Skeletal muscle cell (primary cell): ENCODE measurements at regions not wholly inside any gene's neighbourhood (a gene's known extent, or its start where the extent isn't known, plus 50 kb on each side); places are given as distances from the start of the nearest gene placed in this dataset.

Source experiments
- DNase-seq: peaks from one replicate; pipeline ENCODE4 v3.0.0-alpha.2; 2010; ENCODE audit warnings: low read depth
- H3K4me3 ChIP-seq: 2 replicates; pipeline ENCODE4 v1.5.1; 2011; ENCODE audit warnings: low read depth, mild to moderate bottlenecking, control low read depth, low read length, moderate library complexity

DNA sequence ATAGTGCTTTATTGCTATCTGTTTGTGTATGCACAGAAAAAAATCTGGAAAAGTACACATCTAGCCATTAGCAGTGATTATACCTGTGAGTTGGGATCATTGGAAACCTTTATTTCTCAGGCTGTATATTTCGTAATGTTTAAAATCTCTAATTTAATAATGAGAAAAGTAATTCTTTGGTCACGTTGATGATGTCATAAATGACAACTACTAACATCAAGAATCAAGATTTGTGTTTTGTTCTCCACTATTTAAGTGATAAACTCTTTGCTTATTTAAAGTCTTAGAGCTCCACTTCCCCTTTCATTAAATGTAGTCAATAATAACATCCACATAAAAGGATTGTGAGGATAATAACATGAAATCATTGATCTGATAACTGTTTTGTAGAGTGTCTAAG, 126.2 kb downstream of the TMA16 start:
- H3K4me3 ChIP-seq, result no peak overlapping the region
- no peak for DNase-seq

- no peak for DNase-seq
- no peak overlapping the region for H3K4me3 ChIP-seq
Measured at GRCh38 chr4:163621821-163622220, 127.3 kb downstream of the TMA16 start.

DNA sequence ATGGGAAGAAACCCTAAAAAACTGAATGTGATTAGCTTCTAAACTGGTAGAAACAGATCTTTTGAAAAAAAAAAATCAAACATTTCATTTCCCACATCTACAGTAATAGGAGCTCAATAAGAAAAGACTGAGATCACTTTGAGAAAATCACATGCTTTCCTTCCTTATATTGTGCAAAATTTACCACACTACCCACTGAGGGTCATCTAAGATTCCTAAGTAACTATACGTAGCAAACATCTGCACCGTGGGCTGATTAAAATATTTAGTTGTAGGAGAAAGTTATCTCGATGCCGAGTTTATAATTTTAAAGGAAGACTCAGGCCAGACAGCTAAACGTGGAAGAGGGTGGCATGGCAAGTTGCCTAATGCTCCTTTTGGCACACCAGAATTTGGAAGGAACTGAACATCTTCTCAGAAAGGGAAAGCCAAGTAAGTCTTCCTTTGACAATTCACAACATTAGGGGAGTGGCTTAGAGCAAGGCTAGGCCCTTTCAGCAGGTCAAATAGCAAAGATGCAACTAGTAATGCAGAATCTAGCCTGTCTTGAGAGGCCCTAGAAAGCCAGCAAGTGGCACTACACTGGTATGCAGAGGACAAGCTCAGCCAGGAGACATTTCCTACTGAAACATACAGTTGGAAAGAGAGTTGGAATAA, 128.0 kb downstream of the TMA16 start:
- no peak for DNase-seq
- no peak overlapping the region for H3K4me3 ChIP-seq

DNA sequence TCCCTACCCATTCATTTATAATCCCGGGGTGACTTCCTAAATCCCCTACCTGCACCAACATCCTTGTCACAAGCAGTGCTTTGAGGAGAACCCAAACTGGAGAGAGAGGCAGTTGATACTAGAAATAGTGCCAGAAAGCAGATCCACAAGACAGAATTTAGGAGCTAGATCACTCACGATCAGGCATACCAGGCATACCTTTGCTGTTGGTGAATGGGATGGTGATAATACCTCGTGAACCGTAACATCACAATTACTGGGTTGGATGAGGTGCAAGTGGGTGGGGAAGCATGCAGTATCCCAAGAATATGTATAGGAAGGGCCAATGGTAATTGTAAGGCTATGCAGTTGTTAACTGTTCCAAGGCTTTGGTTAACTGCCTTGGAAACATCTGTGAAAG, 129.3 kb downstream of the TMA16 start:
- no peak for DNase-seq

DNA sequence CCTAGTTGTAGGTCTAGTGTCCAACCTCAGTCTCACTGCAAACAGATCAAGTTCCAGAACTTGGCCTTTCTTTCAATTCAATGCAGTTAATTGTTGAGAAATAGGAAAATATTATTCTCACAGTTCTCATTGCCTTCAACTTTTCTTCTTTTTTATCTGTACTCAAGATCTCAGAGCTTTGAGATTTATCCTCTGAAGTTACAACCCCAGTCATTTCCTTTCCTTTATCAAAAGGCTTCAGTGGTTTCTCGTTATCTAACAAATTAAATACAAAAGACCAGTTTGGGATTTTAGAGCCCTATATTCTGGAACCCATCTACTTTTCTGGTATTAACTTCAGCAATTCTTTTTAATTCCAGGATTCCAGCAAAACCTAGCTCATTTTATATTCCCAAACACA, 130.2 kb downstream of the TMA16 start:
- DNase-seq, result no peak

More for the DNA sequence above, 129.3 kb downstream of the TMA16 start:
- no peak overlapping the region for H3K4me3 ChIP-seq

GRCh38 chr4:163631288-163631687, 136.8 kb downstream of the TMA16 start:
- no peak for DNase-seq
- H3K4me3 ChIP-seq, result no peak overlapping the region

More for the DNA sequence above, 130.2 kb downstream of the TMA16 start:
- H3K4me3 ChIP-seq, result no peak overlapping the region

DNA sequence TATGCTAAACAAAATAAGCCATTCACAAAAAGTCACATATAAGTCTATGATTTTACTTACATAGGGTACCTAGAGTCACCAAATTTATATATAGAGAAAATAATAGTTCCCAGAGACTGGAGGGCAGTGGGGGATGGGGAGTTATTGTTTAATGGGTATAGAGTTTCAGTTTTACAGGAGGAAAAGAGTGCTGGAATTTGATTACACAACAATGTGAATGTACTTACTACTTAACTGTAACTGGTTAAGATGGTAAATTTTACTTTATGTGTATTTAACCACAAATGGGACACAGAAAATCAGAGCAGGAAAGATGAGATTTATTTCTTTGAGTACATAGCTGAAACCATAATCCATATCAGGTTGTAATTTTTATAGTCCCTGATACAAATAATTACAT, 144.4 kb downstream of the TMA16 start:
- no peak for DNase-seq
- H3K4me3 ChIP-seq, result no peak overlapping the region

GRCh38 chr4:163649557-163650091, 155.1 kb downstream of the TMA16 start:
- no peak for DNase-seq
- no peak overlapping the region for H3K4me3 ChIP-seq

GRCh38 chr4:163651761-163652160, 157.3 kb downstream of the TMA16 start:
- DNase-seq, result no peak
- no peak overlapping the region for H3K4me3 ChIP-seq

- DNase-seq, result no peak
- no peak overlapping the region for H3K4me3 ChIP-seq
Measured at GRCh38 chr4:163654621-163655020, 160.1 kb downstream of the TMA16 start.

GRCh38 chr4:163660636-163661035, 166.1 kb downstream of the TMA16 start:
- H3K4me3 ChIP-seq, result no peak overlapping the region
- DNase-seq, result no peak

GRCh38 chr4:163662768-163663167, 168.3 kb downstream of the TMA16 start:
- H3K4me3 ChIP-seq, result no peak overlapping the region
- DNase-seq, result no peak

DNA sequence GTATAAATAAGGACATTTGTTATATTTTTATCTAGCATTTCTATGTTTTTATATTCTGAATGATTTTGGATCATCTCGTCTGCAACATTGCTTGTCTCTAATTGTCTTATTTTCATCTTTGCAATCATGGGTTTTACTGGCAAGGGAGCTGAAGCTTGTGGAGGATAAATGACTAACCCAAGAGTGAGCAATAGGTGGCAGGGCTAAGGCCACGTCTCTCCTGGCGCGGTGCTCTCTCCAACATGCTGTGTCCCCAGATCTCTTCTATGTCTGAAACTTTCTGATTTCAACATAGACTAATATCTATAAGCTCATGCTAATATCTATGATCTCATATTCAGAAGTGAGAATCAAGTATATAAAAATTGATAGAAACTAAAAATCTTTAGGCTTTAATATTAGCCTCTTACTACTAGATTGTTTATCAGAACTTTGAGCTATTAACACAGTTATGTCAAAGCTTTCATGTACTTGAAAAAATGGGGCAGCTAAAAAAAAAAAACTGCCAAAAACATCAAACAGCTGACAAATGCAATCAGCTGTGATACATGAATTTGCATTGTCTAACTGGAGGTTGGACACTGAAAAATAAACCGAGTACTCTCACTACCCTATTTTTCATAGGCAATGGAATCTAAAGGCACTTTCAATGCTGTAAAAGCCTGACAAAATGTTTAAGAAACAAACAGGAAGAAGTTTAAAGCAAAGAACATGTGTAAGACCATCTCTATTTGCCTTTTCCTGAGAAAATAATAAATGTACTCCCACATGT, 169.2 kb downstream of the TMA16 start:
- no peak for DNase-seq

GRCh38 chr4:163665101-163665500, 170.6 kb downstream of the TMA16 start:
- no peak for DNase-seq

More for the DNA sequence above, 169.2 kb downstream of the TMA16 start:
- H3K4me3 ChIP-seq, result no peak overlapping the region

DNA sequence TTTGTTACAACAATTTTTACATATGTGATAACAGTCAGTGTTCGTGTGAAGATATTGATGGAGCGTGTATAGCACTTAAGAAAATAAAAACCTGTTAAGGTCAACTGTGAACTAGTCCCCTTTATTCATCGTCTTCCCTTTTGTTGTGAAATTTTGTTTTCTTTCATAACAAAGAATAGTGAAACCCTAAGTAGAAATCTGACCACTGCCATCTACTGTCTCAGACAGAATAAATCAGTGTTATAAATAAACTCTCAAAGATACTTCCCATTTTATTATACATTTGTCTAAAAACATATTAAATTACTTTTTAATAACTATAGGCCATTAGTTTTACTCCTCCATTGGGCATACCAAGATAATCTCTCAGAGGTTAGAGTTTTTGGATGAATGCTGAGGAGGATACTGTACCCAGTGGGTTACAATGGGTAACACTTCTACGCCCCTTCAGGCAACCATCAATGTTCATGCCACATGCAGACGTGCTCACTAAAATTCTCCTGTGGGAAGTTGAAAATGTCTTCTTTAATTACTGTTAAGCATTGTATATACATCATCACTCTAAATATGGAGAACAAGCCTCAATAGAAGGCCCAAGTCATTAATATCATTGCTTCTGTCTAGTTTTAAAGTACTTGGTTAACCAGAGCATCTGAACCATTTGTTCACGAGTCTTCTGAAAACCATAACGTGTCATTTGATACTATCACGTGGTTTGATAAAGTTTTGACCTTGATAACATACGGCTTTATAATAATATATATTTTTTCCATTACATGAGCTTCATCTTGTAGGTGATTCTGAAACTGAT, 171.2 kb downstream of the TMA16 start:
- no peak overlapping the region for H3K4me3 ChIP-seq

More at GRCh38 chr4:163665101-163665500, 170.6 kb downstream of the TMA16 start:
- H3K4me3 ChIP-seq, result no peak overlapping the region

GRCh38 chr4:163666332-163666873, 171.9 kb downstream of the TMA16 start:
- no peak for DNase-seq
- no peak overlapping the region for H3K4me3 ChIP-seq

More for the DNA sequence above, 171.2 kb downstream of the TMA16 start:
- no peak for DNase-seq

DNA sequence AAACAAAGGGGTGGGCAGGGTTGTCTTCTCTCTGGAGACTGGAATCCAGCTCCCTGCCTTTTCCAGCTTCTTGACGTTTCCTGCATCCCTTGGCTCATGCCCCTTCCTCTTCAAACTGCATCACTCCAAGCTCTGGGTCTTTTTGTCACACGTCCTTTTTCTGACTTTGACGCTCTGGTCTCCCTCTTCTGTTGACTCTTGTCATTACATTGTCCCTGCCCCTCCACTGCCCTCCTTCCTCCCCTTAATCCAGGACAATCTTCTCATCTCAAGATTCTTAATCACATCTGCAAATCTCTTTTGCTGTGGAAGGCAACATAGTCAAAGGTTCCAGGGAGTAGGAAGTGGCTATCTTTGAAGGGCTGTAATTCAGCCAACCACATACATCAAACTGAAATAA, 178.3 kb downstream of the TMA16 start:
- no peak overlapping the region for H3K4me3 ChIP-seq
- DNase-seq, result no peak

- no peak overlapping the region for H3K4me3 ChIP-seq
Measured at GRCh38 chr4:163673848-163674697, 179.6 kb downstream of the TMA16 start.

GRCh38 chr4:163679189-163679588, 184.7 kb downstream of the TMA16 start:
- H3K4me3 ChIP-seq, result no peak overlapping the region
- DNase-seq, result no peak

More at GRCh38 chr4:163673848-163674697, 179.6 kb downstream of the TMA16 start:
- no peak for DNase-seq
